Neuronal stem cell (in vitro differentiated cells): ENCODE measurements at regions not wholly inside any gene's neighbourhood (a gene's known extent, or its start where the extent isn't known, plus 50 kb on each side); places are given as distances from the start of the nearest gene placed in this dataset.

Experiments
- DNase-seq: peaks from one replicate; pipeline ENCODE4 v3.0.0-alpha.2; 2013; ENCODE audit warnings: low spot score
- H2AFZ ChIP-seq: one replicate; pipeline ENCODE4 v1.6.1; 2013; ENCODE audit warnings: mild to moderate bottlenecking, low read length, inconsistent platforms
- H2AK5ac ChIP-seq: 2 replicates; pipeline ENCODE4 v1.6.1; 2013; ENCODE audit warnings: low read depth, mild to moderate bottlenecking, inconsistent platforms, low read length, moderate library complexity, mixed read lengths
- H2BK120ac ChIP-seq: 2 replicates; pipeline ENCODE4 v1.6.1; 2013; ENCODE audit warnings: low read depth, mild to moderate bottlenecking, inconsistent platforms, low read length, moderate library complexity, mixed read lengths
- H2BK12ac ChIP-seq: one replicate; pipeline ENCODE4 v1.6.1; 2013; ENCODE audit warnings: low read length, inconsistent platforms
- H2BK15ac ChIP-seq: 2 replicates; pipeline ENCODE4 v1.6.1; 2013; ENCODE audit warnings: mild to moderate bottlenecking, low read length, inconsistent platforms, mixed read lengths
- H2BK5ac ChIP-seq: one replicate; pipeline ENCODE4 v1.6.1; 2013; ENCODE audit warnings: inconsistent platforms, mild to moderate bottlenecking, low read length, moderate library complexity
- H3K14ac ChIP-seq: one replicate; pipeline ENCODE4 v1.6.1; 2013; ENCODE audit warnings: low read length, inconsistent platforms
- H3K18ac ChIP-seq: 2 replicates; pipeline ENCODE4 v1.6.1; 2013; ENCODE audit warnings: low read length, inconsistent platforms
- H3K23ac ChIP-seq: 2 replicates; pipeline ENCODE4 v1.6.1; 2013; ENCODE audit warnings: low read depth, mild to moderate bottlenecking, mixed read lengths, low read length, inconsistent platforms; ENCODE audit not compliant: poor library complexity
- H3K27ac ChIP-seq: replicated peaks from 3 replicates; pipeline ENCODE4 v1.5.1; 2013; ENCODE audit warnings: low read length, inconsistent platforms
- H3K27me3 ChIP-seq, 3 experiments: 2 replicates each; pipeline ENCODE4 v1.6.1; 2013; ENCODE audit warnings: low read length in 3 of 3, mild to moderate bottlenecking in 2 of 3, inconsistent platforms in 1 of 3, low read depth in 1 of 3, mixed read lengths in 1 of 3, moderate library complexity in 1 of 3; ENCODE audit not compliant: control insufficient read depth in 3 of 3, insufficient read depth in 3 of 3
- H3K36me3 ChIP-seq, 2 donors: replicated peaks in 1 of 2; 2 replicates each; pipeline ENCODE4 v1.6.1; 2013; ENCODE audit warnings: low read length in 2 of 2; ENCODE audit not compliant: control insufficient read depth in 2 of 2, insufficient read depth in 2 of 2
- H3K4ac ChIP-seq: 2 replicates; pipeline ENCODE4 v1.6.1; 2013; ENCODE audit warnings: inconsistent platforms, mild to moderate bottlenecking, low read length, moderate library complexity
- H3K4me1 ChIP-seq, 2 donors: 1 replicate in 1 of 2; 2 replicates in 1 of 2; pipeline ENCODE4 v1.6.1; 2013; ENCODE audit warnings: low read length in 2 of 2, low read depth in 1 of 2; ENCODE audit not compliant: control insufficient read depth in 2 of 2, insufficient read depth in 1 of 2
- H3K4me2 ChIP-seq: one replicate; pipeline ENCODE4 v1.6.1; 2013; ENCODE audit warnings: mild to moderate bottlenecking, low read length, inconsistent platforms; ENCODE audit not compliant: insufficient read depth, poor library complexity, severe bottlenecking
- H3K4me3 ChIP-seq, 2 donors: 2 replicates each; pipeline ENCODE4 v1.5.1; 2013; ENCODE audit warnings: low read length in 2 of 2, mild to moderate bottlenecking in 2 of 2, inconsistent platforms in 1 of 2, moderate library complexity in 1 of 2
- H3K79me1 ChIP-seq: one replicate; pipeline ENCODE4 v1.6.1; 2013; ENCODE audit warnings: low read depth, mild to moderate bottlenecking, inconsistent platforms, low read length, moderate library complexity
- H3K9ac ChIP-seq: one replicate; pipeline ENCODE4 v1.6.1; 2013; ENCODE audit warnings: mild to moderate bottlenecking, low read depth, low read length, inconsistent platforms; ENCODE audit not compliant: poor library complexity
- H3K9me3 ChIP-seq, 2 donors: replicated peaks in 1 of 2; 2 replicates each; pipeline versions ENCODE3 to v1.6.1; 2013; ENCODE audit warnings: low read length in 2 of 2, mild to moderate bottlenecking in 2 of 2, inconsistent platforms in 1 of 2, low read depth in 1 of 2, mixed read lengths in 1 of 2, moderate library complexity in 1 of 2; ENCODE audit not compliant: control insufficient read depth in 2 of 2, insufficient read depth in 1 of 2
- H4K8ac ChIP-seq: one replicate; pipeline ENCODE4 v1.6.1; 2013; ENCODE audit warnings: low read depth, mild to moderate bottlenecking, inconsistent platforms, low read length, moderate library complexity
- H4K91ac ChIP-seq: one replicate; pipeline ENCODE4 v1.6.1; 2013; ENCODE audit warnings: low read length, low read depth, mild to moderate bottlenecking, inconsistent platforms; ENCODE audit not compliant: poor library complexity
- WGBS, 2 donors: extraction: QIAGEN DNeasy Blood & Tissue Kit; methylation state at CpG; one replicate each; pipeline ENCODE4 v1.1.7; 2013; ENCODE audit warnings: missing lambda C conversion rate in 2 of 2, mixed read lengths in 1 of 2; ENCODE audit not compliant: insufficient read length in 2 of 2, insufficient replicate concordance in 1 of 2; ENCODE audit errors: extremely low coverage in 2 of 2; 5-methylcytosine and 5-hydroxymethylcytosine counted together

DNA sequence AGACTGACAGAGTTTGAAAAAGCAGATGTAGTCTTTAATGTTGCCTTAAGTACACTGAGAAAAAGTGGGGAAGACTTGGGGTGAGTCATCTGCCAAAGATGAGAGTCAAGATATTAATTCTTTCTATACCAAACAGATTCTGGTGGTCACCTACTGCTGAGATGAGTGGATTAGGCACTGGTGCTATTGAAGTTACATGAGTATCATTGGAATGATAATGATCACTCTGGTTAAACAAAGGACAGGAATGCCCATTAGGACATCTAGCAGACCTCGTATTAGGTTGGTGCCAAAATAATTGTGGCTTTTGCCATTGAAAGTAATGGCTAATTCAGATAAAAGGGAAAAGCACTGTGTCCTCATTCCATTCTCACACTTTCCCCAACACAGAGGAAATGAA lies 1588.9 kb downstream of the KCNT2 start:
- no peak for DNase-seq

DNA sequence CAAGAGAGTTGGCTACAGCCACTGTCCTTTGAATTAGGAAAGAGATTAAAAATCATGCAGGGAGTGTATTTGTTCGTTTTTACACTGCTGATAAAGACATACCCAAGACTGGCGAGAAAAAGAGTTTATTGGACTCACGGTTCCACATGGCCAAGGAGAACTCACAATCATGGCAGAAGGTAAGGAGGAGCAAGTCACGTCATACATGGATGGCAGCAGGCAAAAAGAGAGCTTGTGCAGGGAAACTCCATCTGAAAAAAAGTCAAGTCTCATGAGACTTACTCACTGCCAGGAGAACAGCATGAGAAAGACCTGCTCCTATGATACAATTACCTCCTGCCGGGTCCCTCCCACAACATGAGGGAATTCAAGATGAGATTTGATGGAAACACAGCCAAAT lies 1595.2 kb downstream of the KCNT2 start:
- Histone ChIP-seq H3K4me3 (no peak overlapping the region), H4K8ac (no peak overlapping the region), H3K9ac (no peak overlapping the region), H3K4me2 (no peak overlapping the region), H3K79me1 (no peaks in the 10 kb centered on the region), H4K91ac (no peak overlapping the region), H3K27me3 (no peaks in the 10 kb centered on the region), H3K18ac (no peak overlapping the region), H3K4me1 (no peaks in the 10 kb centered on the region), H2AK5ac (no peak overlapping the region), H2AFZ (no peak overlapping the region), H3K23ac (no peak overlapping the region), H3K36me3 (no peaks in the 10 kb centered on the region), H3K9me3 (peaks cover 0 to 5% of the 10 kb centered on the region in 2 donors), H3K4ac (no peak overlapping the region), H3K14ac (no peak overlapping the region), H2BK5ac (no peak overlapping the region), H2BK12ac (no peak overlapping the region), H3K27ac (no peak overlapping the region), H2BK15ac (no peak overlapping the region), H2BK120ac (no peak overlapping the region)
- DNase-seq, result no peak
- WGBS, 2 donors, result no CpG with 5 or more reads among the region's 5 CpGs

More for the DNA sequence above, 1588.9 kb downstream of the KCNT2 start:
- no peak overlapping the region for H4K91ac ChIP-seq
- WGBS, 2 donors, result no CpG with 5 or more reads among the region's 1 CpG
- H2AK5ac ChIP-seq, result no peak overlapping the region
- H3K4me3 ChIP-seq, result no peak overlapping the region
- H3K79me1 ChIP-seq, result no peaks in the 10 kb centered on the region
- H3K9ac ChIP-seq, result no peak overlapping the region
- H3K27ac ChIP-seq, result no peak overlapping the region
- no peak overlapping the region for H2BK15ac ChIP-seq
- H3K4ac ChIP-seq, result no peak overlapping the region
- H3K4me2 ChIP-seq, result no peak overlapping the region
- H3K27me3 ChIP-seq, result no peaks in the 10 kb centered on the region
- no peak overlapping the region for H2BK12ac ChIP-seq
- no peak overlapping the region for H4K8ac ChIP-seq
- H2BK120ac ChIP-seq, result no peak overlapping the region
- H2BK5ac ChIP-seq, result no peak overlapping the region
- H3K14ac ChIP-seq, result no peak overlapping the region
- no peak overlapping the region for H3K18ac ChIP-seq
- H2AFZ ChIP-seq, result no peak overlapping the region
- H3K36me3 ChIP-seq, result no peaks in the 10 kb centered on the region
- H3K4me1 ChIP-seq, result peaks cover 0 to 2% of the 10 kb centered on the region in 2 donors
- no peaks in the 10 kb centered on the region for H3K9me3 ChIP-seq
- no peak overlapping the region for H3K23ac ChIP-seq

DNA sequence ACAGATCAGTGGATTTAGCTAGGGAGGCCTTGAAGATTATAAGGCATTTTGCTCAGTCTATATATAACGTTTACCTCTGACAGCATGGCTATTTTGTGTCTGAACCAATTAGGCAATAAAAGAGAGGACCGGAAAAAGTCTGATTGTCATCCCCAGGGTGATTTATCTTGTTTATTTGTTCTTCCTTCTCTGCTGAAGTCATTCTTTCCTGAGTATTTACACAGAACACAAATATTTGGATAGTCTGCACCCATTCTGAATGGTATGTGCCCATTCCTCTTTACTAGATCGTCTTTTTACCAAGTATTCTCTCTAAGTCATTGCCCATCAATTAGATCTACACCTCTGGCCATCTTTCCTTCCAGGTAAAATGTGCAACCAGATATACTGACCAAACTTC lies 1602.9 kb downstream of the KCNT2 start:
- Histone ChIP-seq H3K14ac (no peak overlapping the region), H4K8ac (no peak overlapping the region), H3K9ac (no peak overlapping the region), H3K4ac (no peak overlapping the region), H3K79me1 (no peaks in the 10 kb centered on the region), H3K18ac (no peak overlapping the region), H2AFZ (no peak overlapping the region), H2BK15ac (no peak overlapping the region), H3K4me2 (no peak overlapping the region), H3K4me1 (no peaks in the 10 kb centered on the region), H3K27ac (no peak overlapping the region), H3K23ac (no peak overlapping the region), H2BK120ac (no peak overlapping the region), H3K9me3 (no peaks in the 10 kb centered on the region), H2BK12ac (no peak overlapping the region), H2AK5ac (no peak overlapping the region), H3K27me3 (no peaks in the 10 kb centered on the region), H3K4me3 (no peak overlapping the region), H2BK5ac (no peak overlapping the region), H3K36me3 (no peaks in the 10 kb centered on the region), H4K91ac (no peak overlapping the region)
- no CpG with 5 or more reads among the region's 3 CpGs for WGBS, 2 donors
- no peak for DNase-seq

DNA sequence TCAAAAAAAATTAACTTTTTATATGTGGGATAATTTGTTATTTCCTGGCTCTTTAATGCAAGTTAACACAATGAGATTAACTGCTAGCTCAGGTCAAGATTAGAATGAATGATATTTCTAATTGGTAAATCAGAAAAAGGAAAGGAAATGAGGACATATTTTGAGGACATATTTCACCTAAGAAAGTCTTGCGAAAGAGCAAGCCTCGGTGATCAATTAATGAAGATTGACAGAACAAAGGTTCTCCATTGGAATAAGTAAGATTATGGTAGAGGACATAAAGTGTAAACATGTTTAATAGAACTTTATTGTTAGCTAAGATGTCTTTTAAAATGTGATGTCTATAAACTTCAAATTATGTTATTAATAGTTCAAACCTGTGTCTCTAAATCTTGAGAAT lies 1617.8 kb downstream of the KCNT2 start:
- Histone ChIP-seq H3K18ac (no peak overlapping the region), H3K9ac (no peak overlapping the region), H4K8ac (no peak overlapping the region), H2BK120ac (no peak overlapping the region), H3K4me3 (no peak overlapping the region), H3K27me3 (no peaks in the 10 kb centered on the region), H3K27ac (no peak overlapping the region), H3K79me1 (no peaks in the 10 kb centered on the region), H3K9me3 (no peaks in the 10 kb centered on the region), H3K4me1 (no peaks in the 10 kb centered on the region), H2BK15ac (no peak overlapping the region), H2AK5ac (no peak overlapping the region), H3K36me3 (no peaks in the 10 kb centered on the region), H4K91ac (no peak overlapping the region), H3K14ac (no peak overlapping the region), H3K23ac (no peak overlapping the region), H3K4me2 (no peak overlapping the region), H3K4ac (no peak overlapping the region), H2AFZ (no peak overlapping the region), H2BK5ac (no peak overlapping the region), H2BK12ac (no peak overlapping the region)
- no peak for DNase-seq
- no CpG with 5 or more reads among the region's 2 CpGs for WGBS, 2 donors
